ENCODE measurements at regions not wholly inside any gene's neighbourhood (a gene's known extent, or its start where the extent isn't known, plus 50 kb on each side); places are given as distances from the start of the nearest gene placed in this dataset.

DNA sequence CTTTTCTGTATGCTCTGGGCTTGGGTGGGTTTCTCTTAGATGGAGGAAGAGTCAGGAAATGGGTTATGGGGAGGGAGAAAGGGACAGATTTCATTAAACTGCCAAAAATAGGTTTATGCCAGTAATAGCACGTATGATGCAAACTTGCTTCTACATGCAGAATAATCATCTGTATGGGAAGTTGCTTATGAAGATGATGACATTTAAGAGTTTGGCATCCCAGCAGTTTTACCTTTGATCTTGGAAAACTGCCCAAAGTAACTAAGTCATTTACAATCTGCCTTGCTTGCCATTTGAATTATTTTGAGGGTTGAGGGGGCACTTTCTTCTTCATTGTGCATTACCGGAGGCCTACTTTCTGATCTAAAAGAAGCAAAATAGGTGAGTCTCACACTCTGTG lies 282.9 kb upstream of the ANKRD55 start:
- DNase-seq (ENCODE audit: low read depth, low spot score): no peak

DNA sequence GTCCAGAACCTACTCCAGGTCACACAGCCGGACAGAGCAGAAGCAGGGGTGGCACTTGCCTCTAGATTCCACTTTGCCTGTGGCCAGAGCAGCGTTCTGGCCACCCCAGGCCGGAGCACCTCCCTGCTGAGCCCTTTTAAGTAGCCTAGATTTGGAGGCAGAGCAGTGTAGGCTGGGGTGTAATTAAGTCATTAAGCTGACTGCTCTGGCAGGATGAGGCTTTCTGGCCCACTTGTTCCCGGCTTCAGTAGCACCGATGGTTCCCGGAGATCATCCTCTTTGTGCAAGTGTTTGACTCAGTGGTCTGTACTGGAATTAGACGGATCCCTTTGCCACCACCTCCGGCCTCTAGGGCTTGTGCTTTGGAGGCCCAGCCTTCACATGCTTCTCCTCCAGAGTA lies 281.9 kb upstream of the ANKRD55 start:
- DNase-seq (ENCODE audit: low read depth, low spot score): peak; percentile 74

DNA sequence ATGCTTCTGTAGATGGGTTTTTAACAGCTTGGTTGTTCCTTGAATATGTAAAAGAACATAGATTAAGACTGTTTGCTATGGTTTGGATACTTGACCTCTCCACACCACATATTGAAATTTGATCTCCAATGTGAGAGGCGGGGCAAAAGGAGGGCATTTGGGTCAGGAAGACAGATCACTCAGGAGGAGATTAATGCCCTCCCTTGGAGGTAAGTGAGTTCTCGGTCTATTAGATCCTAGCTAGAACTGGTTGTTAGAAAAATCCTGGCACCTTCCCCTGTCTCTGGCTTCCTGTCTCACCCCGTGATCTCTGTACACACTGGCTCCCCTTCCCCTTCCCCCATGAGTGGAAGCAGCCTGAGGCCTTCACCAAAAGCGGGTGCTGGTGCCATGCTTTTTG lies 281.1 kb upstream of the ANKRD55 start:
- DNase-seq (ENCODE audit: low read depth, low spot score): peak; percentile 15

DNA sequence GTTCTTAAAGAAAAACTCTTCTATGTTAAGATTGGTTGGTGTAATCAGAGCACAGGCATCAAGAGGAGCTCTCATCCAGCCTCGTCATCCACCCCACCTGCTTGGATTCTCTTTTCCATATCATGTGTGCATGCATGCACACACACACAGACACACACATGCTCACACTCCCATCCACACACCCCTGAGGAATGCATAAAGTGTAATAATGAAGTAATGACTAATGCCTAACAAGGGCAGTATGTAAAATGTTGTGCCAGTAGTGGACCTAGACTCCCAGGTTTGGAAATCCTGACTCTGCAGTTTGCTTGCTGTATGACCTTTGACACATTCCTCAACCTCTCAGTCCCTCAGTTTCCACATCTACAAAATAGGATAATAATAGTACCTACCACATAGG lies 280.0 kb upstream of the ANKRD55 start:
- no peak for DNase-seq (ENCODE audit: low read depth, low spot score)

DNA sequence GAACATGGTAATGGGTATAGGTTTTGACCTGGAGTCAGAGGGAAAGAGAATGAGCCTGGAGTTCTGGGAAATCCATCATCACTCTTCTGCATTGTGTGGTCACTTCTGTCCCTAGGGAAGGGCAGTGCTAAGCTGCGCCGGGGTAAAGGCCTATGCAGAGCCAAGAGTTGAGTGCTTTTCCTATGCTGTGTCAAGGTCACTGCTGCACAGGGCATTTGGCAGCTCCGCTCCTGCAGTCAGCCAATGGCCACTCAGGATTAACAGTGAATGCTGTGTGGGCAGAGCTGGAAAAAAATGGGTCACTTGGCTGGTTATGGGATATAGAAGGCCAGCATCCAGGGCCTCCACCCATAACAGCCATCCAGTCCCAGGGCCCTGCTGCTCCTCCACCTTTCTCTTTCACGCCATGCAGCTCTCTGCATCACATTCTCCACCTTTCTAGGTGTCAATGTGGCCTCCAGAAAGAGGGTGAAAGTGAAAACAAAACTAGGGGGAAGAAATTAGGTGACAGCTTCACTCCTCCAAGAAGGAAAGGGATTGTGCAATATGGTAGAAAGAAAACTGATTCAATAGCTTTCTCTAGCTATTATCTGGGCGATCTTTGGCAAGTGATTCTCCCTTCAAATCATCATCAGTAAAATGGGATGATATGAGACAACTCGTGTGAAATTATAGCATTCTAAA lies 279.3 kb upstream of the ANKRD55 start:
- DNase-seq (ENCODE audit: low read depth, low spot score): no peak

DNA sequence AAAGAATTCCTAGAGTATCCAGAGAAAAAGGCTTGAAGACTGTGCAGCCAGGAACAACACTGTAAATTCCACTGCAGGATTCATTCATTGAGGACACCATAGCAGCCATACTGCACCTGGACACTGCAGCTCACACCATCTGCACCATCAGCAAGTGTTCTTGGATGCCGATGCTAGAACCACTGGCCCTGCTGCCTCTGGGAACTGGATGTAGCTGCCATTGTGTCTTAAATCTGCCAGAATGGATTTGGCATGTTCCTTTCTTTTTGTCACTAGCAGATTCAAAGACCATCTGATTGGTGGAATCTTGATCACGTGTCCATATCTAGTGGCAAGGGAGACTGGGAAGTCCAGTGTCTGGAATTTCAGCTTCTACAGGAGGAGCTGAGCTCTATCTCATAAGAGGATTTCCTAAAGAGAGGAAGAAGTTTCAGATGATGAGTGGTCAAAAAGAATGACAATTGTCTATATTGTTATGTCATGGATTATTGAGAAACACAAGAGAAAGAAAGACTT lies 278.3 kb upstream of the ANKRD55 start:
- no peak for DNase-seq (ENCODE audit: low read depth, low spot score)

DNA sequence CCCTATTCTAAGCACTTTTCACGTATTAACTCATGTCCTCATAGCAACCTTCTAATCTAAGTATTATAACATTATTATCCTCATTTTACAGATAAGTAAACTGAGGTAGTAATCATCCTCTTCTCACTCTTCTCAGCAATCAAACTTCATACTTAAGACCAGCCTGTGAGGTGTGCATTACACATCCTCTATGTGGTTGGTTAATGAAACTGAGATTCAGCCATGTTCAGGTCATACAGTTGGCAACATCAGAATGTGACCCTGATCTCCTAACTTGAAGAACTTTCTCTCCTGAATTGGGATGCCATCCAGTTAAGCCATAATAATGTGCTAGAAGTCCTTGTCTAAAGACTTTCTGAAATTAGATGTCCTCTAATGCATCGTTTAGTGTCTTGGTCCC lies 275.1 kb upstream of the ANKRD55 start:
- DNase-seq (ENCODE audit: low read depth, low spot score): no peak

DNA sequence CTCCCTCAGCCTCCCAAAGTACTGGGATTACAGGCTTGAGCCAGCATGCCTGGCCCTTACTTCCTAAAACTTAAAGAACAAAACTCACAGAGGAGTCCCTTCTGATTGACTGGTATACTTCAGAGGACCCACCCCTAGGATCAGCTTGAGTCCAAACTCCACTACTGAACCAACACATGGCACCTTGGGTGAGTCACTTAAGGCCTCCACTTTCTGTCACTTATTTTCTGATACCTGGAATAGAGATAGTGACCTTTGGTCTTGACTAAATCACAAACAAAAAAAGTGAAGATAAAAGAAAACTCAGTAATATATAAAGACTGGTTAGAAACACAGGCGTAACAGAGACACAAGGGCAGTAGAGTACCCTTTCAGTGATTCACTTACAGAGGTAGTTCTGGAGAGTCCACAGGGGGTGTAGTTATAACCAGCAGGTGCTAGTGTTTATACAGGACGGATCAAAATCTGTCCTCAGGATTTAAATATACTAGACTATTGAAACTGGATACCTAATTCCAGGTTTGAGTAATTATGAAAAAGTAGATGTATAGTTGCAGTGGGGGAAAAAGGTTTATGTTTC lies 274.3 kb upstream of the ANKRD55 start:
- DNase-seq (ENCODE audit: low read depth, low spot score): no peak

DNA sequence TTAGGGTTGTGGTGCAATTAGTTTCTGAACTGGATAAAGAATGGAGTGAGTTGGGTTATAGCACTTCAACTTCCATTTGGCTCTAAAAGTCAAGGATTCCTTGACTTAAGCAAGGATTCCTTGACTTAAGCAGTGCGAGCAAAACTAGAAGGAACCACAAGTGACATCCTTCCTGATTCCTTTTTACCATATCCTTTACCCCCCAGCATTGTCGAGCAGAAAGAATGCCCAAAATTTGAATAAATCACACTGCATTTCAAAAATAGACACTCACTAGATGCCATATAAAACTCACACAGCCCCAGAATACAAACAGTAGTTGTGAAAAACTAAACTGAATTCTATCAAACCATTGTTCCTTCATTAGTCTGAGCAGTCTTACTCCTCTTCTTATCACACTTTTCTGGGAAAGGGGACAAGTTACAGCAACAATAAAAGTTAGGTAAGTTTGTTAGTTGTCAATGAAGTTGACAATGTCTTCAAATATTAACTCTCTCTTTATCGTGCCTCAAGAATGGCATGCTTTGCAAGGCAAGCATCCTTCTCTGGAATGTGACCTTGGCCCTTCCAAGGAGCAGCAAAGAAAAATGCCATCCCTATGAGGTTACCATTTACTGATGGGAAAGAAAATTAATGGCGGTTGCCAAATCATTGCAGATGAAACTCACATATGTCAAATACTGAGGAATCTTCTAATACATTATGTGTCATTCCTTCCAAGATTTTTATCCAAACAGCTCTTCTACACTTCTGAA lies 273.3 kb upstream of the ANKRD55 start:
- DNase-seq (ENCODE audit: low read depth, low spot score): no peak

DNA sequence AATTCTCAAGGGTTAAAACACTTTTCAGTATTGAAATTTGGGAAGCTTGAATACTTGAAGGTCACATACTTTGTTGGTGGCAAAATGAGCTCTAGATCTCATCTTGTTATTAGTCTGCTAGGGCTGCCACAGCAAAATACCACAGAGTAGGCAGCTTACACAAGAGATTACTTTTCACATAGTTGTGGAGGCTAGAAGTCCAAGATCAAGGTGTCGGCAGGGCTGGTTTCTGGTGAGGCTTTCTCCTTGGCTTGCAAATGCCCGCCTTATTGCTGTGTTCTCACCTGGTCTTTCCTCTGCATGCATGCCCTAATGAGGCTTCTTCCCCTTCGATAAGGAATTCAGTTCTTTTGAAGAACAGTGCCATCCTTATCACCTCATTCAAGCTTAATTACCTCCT lies 270.8 kb upstream of the ANKRD55 start:
- DNase-seq (ENCODE audit: low read depth, low spot score): no peak

DNA sequence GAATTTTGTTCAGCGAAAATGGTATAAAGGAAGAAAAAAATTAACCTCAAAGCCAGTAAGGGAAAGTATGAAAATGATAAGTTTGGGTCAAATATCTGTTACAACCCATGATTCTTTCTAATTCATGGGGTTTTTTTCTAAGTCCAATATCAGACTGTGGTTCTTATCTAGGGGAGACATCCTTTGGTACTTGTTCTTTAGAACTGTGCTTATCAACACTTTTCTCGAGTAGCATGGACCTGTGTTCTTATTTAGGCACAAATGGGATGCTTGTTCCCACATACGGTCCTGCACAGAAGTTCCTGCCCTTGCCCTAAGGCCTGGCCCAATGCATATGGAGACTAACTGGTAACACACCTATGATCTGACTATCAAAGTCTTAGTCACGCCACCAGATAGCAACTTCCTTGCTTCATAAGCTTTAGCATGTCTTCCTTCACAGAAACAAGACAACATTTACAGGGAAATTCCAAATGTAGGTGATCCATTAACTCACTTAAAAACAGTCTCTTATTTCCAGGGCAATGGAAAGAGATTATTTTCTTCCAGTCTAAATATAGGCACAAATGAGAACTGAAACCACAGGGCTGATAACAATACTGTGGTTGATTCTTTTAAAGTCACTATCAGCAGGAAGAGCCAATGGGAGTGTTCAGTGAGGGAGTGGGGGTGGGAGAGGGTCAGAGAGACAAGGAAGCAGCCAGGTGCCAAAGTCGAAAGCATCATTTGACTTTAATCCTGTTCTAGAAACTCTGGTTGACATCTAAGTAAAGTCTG lies 268.8 kb upstream of the ANKRD55 start:
- no peak for DNase-seq (ENCODE audit: low read depth, low spot score)

DNA sequence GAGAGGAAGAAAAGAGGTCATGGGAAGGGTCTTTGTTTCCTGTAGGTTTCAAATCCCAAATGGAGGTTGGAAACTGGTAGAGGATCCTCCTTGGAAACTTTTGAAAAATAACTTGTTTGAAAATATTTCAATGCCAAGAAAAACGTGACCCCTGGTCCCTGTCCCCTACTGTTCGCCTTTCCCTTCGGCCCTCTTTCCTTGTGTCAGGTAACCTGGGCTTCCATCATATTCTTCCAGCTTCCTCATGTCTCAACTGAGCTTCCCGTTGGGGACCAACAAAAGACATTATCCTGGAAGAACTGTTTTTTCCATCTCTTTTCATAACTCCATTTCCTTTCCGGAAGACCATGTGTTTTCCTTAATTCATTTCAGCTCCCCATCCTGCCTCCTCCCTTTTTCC lies 266.8 kb upstream of the ANKRD55 start:
- DNase-seq (ENCODE audit: low read depth, low spot score): no peak

DNA sequence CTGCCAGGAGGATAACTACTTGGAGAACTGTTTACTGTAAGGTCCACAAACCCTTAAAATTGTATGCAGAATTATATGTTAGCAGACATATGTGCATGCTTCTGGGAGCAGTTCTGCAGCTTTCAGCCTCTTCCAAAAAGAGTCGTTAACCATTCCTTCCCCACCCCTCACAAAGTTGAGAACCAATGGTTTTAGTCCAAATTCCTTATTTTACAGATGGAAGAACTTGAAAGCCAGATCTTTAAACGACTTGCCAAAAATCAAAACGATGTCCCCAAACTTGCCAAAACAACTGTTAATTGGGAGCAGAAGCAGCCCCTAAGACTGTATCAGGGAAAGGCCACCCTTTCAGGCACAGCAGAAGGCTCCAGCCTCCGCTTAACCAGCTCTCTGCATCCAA lies 266.4 kb upstream of the ANKRD55 start:
- DNase-seq (ENCODE audit: low read depth, low spot score): no peak

DNA sequence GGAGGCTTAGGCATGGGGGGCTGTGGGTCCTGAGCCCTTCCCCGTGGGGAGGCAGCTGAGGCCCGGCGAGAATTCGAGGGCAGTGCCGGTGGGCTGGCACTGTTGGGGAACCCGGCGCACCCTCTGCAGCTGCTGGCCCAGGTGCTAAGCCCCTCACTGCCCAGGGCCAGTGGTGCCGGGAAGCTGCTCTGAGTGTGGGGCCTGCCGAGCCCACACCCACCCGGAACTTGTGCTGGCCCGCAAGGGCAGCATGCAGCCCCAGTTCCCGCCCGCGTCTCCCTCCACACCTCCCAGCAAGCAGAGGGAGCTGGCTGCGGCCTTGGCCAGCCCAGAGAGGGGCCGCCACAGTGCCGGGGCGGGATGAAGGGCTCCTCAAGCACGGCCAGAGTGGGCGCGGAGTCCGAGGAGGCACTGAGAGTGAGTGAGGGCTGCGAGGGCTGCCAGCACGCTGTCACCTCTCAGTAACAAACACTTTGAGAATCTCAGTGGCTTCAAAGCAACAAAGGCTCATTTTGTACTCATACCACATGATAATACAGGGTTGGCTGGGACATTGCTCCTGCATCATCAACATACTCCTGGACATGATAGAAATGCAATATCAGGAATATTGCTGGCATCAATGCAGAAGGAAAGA lies 265.7 kb upstream of the ANKRD55 start:
- DNase-seq (ENCODE audit: low read depth, low spot score): no peak

DNA sequence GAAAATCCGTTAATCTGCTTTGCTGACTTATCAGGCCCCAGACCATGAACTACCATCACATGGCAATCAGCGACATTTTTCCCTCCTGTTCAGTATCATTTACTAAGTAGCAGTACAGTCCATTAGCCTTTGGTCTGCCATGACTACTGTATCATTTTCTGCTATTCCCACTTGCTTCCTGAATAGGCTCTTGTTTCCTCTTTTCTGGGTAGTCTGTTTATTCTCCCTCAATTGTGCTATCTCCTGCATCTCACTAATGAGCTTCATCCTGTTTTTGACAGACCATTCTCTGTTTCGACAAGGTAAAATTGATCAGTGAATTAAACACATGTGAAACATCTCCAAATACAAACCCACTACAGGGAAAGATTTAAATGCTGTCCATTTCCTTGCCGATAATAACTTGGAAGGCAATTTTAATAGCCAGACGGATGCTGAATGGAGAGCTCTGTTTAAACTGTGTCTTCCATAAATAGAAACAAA lies 263.5 kb upstream of the ANKRD55 start:
- DNase-seq (ENCODE audit: low read depth, low spot score): no peak

DNA sequence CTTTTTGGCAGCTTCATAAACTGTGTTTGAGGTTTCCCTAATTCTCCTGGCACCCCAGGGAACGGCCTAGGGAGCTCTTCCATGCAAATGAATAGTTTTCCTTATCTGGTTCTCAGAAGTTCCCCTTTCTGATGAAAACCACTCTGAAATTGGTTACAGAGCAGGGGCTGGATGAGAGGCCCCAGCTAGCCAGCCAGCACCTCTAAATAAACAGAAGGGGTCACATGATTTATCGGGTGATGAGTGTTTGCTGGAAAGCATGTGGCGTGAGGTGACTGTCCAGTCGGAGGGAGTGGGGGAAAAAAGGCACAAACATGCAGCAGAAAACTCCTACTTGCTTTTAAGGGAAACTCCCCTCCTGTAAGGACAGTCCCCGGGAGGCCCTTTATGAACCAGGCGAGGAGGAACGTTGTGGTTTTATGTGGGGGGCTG lies 261.2 kb upstream of the ANKRD55 start:
- DNase-seq (ENCODE audit: low read depth, low spot score): no peak

DNA sequence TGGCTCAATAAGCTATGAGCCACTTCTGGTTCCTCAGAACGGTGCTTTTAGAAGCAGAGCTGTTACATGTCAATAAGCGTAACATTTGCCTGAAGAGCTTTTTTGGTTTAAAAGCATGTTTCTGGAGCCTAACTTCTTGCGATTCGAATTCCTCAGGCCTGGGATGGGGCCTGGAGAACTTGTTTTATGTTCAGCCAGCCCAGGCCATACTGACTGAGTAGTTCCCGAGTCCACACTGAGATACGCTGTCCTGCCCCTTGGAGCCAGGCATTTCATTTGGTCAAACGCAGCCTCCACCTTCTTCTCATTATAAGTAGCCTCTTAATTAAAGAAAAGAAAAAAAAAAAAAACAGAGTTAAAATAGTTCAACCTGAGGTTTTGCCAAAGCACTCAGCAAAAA lies 260.6 kb upstream of the ANKRD55 start:
- no peak for DNase-seq (ENCODE audit: low read depth, low spot score)

DNA sequence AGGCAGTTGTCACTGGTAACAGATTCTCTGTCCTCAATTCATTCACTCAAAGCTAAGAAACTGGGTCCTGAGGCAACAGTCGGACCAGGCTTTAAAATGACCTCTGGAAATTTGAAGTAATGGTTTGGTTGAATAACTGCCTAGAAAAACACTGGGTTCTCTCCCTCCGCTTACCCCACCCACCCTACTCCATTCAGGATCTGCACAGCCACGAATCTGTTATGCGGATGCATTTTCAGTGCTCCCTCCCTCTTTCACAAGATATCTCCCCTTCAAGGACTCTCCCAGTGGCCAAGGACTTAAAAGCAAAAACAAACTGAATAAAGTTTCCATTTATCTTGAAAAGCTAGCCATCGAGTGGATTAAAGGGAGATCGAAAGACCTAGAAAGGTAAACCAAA lies 260.2 kb upstream of the ANKRD55 start:
- no peak for DNase-seq (ENCODE audit: low read depth, low spot score)

DNA sequence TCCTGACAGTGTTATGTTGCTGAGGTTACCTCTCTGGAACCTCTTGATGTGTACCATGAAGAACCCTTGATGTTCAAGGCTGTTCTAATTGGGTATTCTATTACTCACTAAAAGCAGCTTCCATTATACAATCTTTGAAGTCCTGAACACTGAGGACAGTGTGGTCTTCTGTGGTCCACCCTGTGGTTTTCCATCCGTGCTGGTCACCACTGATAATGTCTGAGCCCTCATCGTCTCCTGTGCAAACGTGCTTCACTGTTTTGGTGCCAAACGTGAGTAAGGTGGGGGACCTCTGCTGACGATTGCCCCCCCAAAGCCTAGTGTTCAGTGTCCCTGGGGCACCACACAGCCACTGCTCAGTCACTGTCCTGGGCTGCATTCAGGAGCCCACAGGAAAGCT lies 259.7 kb upstream of the ANKRD55 start:
- DNase-seq (ENCODE audit: low read depth, low spot score): no peak

DNA sequence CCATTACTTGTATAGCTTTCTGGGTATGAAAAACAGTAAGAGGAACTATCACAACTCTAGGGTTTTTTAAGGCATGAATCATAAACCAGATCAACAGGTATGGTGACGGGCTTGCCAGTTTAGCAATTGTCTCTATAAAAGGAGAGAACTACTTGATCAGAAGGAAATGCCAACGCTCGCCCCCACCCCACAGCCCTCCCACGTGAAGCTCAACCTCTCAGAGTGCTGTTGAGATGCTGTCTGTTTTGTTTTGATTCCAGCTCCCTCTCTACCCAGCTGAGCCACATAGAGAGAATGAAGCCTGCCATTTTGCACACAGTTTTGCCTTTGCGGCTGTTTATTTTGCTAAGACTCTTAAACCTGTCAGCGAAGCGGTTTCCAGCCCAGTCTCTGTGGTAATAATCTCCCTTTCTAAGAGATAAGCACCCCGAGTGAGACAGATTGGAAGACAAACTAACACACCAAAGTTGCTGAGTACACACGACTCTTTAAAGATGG lies 257.9 kb upstream of the ANKRD55 start:
- no peak for DNase-seq (ENCODE audit: low read depth, low spot score)

DNA sequence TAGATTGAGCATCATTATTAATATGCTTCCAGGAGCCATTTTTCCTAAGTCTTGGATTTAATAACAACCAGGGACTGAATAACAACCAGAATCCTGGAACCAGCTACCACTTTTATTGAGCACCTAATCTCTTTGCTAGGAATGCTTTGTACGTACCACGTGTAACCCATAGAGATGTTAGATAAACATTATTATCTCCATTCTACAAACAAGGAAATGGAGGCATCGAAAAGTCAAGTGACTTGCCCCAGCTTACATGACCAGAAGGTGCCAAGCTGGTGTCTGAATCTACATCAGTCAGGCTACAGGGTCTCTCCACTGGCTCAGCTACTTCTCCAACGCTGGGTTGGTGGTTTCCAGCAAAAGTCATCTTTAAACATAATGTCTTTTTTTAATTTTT lies 256.1 kb upstream of the ANKRD55 start:
- no peak for DNase-seq (ENCODE audit: low read depth, low spot score)

Data from ELF-1 (cell line).